DOHH2 (cell line): ENCODE measurements at regions not wholly inside any gene's neighbourhood (a gene's known extent, or its start where the extent isn't known, plus 50 kb on each side); places are given as distances from the start of the nearest gene placed in this dataset.

Experiments used
- H3F3A ChIP-seq: fragments of 200-600 bp; sonication (generic), shearing (Covaris generic); 2 replicates; pipeline ENCODE4 v1.6.0; 2016; ENCODE audit warnings: antibody characterized with exemption, mild to moderate bottlenecking; ENCODE audit not compliant: control insufficient read depth, insufficient read depth
- H3K27ac ChIP-seq: fragments of 200-600 bp; sonication (generic); 2 replicates; pipeline ENCODE4 v1.5.1; 2014; ENCODE audit warnings: low read depth, mild to moderate bottlenecking, low read length, moderate library complexity
- H3K27me3 ChIP-seq: fragments of 200-600 bp; sonication (generic); 2 replicates; pipeline ENCODE4 v1.6.1; 2014; ENCODE audit warnings: mild to moderate bottlenecking, low read length, mixed read lengths; ENCODE audit not compliant: control insufficient read depth
- H3K36me3 ChIP-seq: fragments of 200-600 bp; sonication (generic); 2 replicates; pipeline ENCODE4 v1.6.1; 2014; ENCODE audit warnings: mild to moderate bottlenecking, low read length, moderate library complexity, mixed read lengths; ENCODE audit not compliant: control insufficient read depth
- H3K4me1 ChIP-seq: fragments of 200-600 bp; sonication (generic); 2 replicates; pipeline ENCODE4 v1.6.1; 2014; ENCODE audit warnings: mild to moderate bottlenecking, low read length, mixed read lengths; ENCODE audit not compliant: control insufficient read depth
- H3K4me2 ChIP-seq: fragments of 200-600 bp; sonication (generic); 2 replicates; pipeline ENCODE4 v1.6.0; 2014; ENCODE audit warnings: mild to moderate bottlenecking, low read length, moderate library complexity
- H3K4me3 ChIP-seq: fragments of 200-600 bp; sonication (generic); 2 replicates; pipeline ENCODE4 v1.5.1; 2014; ENCODE audit warnings: mild to moderate bottlenecking, low read length, mixed read lengths
- H3K79me2 ChIP-seq: fragments of 200-600 bp; sonication (generic); 2 replicates; pipeline ENCODE4 v1.6.1; 2014; ENCODE audit warnings: mild to moderate bottlenecking, low read length, mixed read lengths; ENCODE audit not compliant: control insufficient read depth
- H3K9me2 ChIP-seq: fragments of 200-600 bp; sonication (generic); replicated peaks from 2 replicates; pipeline ENCODE4 v1.6.1; 2014; ENCODE audit warnings: mild to moderate bottlenecking, low read length, mixed read lengths; ENCODE audit not compliant: control insufficient read depth
- H3K9me3 ChIP-seq: fragments of 200-600 bp; sonication (generic); 2 replicates; pipeline ENCODE4 v1.6.1; 2014; ENCODE audit warnings: antibody characterized with exemption, low read length, mixed read lengths; ENCODE audit not compliant: control insufficient read depth, insufficient read depth
- H4K20me1 ChIP-seq: fragments of 200-600 bp; sonication (generic); 2 replicates; pipeline ENCODE4 v1.6.0; 2014; ENCODE audit warnings: low read depth, mild to moderate bottlenecking, antibody characterized with exemption, low read length, moderate library complexity; ENCODE audit not compliant: control insufficient read depth, insufficient read depth
- EZH2phosphoT487 ChIP-seq: fragments of 200-600 bp; sonication (generic); IDR thresholded peaks from 2 replicates; pipeline ENCODE4 v1.6.1; 2017; ENCODE audit warnings: borderline replicate concordance, mild to moderate bottlenecking, antibody characterized with exemption, low read length, moderate library complexity, mixed read lengths
- TF ChIP-seq, protein P1 (sequence below): fragments of 200-600 bp; sonication (generic); IDR thresholded peaks from one replicate; pipeline ENCODE4 v1.5.1; 2014; ENCODE audit warnings: antibody characterized with exemption, mild to moderate bottlenecking, low read depth, low read length; ENCODE audit not compliant: poor library complexity, severe bottlenecking

DNA sequence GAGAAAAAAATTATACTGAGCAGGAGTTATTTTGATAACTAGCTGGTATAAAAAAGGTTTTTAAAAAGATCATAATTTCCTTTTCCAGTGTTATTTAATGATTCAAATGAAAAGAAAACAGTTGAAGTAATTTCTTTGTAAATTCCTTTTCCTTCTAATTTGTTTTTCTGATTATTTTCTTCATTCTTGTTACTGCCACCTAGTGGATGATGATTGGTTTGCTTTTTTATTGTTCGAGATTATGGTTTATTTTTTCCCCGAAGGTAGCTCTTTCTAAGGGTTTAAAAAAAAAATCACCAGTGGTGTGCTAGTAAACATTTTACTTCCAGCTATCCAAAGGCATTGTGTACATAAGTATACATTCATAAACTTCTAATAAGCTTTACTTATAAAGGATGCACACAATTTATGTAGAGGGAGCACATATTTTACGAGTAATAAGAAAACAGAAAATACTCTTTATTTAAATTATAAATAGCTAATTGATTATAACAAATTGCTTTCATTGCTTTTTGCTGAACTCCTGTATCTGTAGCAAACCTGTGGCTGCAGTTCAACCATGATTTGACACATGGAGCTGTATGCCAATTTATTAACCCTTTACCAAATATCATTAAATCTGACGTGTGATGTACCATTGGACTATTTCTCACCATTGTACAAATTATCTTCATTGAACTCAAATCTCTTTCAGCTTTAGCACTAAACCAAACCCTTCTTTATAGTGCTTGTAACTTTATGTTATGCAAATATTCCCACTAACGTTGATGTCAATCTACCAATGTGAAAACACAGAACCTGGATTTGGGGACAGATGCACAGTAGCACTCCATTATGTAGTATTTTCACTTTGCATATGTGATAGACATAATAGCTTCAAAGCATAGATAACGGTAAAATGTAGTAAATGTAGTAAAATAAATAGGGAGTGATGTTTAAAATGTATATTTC is 97.8 kb upstream of the ANK2 start:
- Histone ChIP-seq H3K9me3 (no peaks in the 10 kb centered on the region), H3K4me2 (no peak overlapping the region), H3K27me3 (0 out of 2 replicates have a peak, but pooled peaks cover 2% of the 10 kb centered on the region), H3F3A (no peaks in the 10 kb centered on the region), H3K79me2 (no peaks in the 10 kb centered on the region), H3K27ac (no peak overlapping the region), H3K4me3 (no peak overlapping the region), H3K9me2 (no peaks in the 10 kb centered on the region), H3K4me1 (no peaks in the 10 kb centered on the region), H4K20me1 (no peaks in the 10 kb centered on the region), H3K36me3 (no peaks in the 10 kb centered on the region)
- no peak for TF ChIP-seq EZH2phosphoT487
- TF ChIP-seq, protein P1, sequence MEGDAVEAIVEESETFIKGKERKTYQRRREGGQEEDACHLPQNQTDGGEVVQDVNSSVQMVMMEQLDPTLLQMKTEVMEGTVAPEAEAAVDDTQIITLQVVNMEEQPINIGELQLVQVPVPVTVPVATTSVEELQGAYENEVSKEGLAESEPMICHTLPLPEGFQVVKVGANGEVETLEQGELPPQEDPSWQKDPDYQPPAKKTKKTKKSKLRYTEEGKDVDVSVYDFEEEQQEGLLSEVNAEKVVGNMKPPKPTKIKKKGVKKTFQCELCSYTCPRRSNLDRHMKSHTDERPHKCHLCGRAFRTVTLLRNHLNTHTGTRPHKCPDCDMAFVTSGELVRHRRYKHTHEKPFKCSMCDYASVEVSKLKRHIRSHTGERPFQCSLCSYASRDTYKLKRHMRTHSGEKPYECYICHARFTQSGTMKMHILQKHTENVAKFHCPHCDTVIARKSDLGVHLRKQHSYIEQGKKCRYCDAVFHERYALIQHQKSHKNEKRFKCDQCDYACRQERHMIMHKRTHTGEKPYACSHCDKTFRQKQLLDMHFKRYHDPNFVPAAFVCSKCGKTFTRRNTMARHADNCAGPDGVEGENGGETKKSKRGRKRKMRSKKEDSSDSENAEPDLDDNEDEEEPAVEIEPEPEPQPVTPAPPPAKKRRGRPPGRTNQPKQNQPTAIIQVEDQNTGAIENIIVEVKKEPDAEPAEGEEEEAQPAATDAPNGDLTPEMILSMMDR = peak; percentile 66

DNA sequence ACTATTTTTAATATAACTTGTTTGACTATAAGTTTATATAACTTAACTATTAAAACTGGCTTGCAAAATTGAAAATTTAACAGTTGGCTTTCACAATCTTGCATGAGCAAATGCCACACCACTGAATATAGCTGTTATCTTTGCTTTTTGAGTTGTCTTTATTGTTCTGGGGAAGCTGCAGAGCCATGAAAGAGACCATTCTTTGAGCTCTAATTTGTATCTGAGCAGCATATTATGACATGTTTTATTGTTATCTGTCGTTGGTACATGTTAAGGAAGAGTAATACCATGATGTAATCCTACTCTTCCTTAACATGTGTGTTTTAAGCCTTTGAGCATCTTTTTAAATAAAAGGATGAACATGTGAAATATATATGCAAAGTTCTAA is 97.1 kb upstream of the ANK2 start:
- Histone ChIP-seq H3K9me2 (no peaks in the 10 kb centered on the region), H3K4me1 (no peaks in the 10 kb centered on the region), H3K27ac (no peak overlapping the region), H3K9me3 (no peaks in the 10 kb centered on the region), H3F3A (no peaks in the 10 kb centered on the region), H3K27me3 (0 out of 2 replicates have a peak, but pooled peaks cover 2% of the 10 kb centered on the region), H3K79me2 (no peaks in the 10 kb centered on the region), H3K4me2 (no peak overlapping the region), H3K36me3 (no peaks in the 10 kb centered on the region), H4K20me1 (no peaks in the 10 kb centered on the region), H3K4me3 (no peak overlapping the region)
- TF ChIP-seq EZH2phosphoT487 = no peak
- TF ChIP-seq, protein P1 = no peak

DNA sequence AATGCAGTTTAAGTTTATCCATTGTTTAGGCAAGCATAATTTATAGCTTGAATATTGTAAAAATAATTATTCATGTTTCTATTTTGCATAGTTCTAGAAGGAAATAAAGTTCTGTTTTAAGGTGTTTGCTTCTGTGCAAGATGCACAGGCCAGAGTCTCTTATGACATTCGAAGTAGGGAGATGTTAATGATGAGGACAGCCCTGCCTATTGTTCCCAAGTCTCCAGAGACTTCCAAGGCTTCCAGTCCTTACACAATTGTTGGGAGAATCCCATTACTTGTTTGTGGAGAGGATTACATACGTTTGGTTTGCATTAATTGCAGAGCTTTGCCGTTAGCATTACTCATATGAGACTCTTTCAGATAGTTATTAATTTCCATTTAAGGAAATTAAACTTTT is 96.2 kb upstream of the ANK2 start:
- no peak overlapping the region for H3K27ac ChIP-seq
- H3K36me3 ChIP-seq = no peaks in the 10 kb centered on the region
- no peaks in the 10 kb centered on the region for H3K4me1 ChIP-seq
- no peaks in the 10 kb centered on the region for H3K79me2 ChIP-seq
- H3K27me3 ChIP-seq = 0 out of 2 replicates have a peak, but pooled peaks cover 2% of the 10 kb centered on the region
- no peak overlapping the region for H3K4me3 ChIP-seq
- H4K20me1 ChIP-seq = no peaks in the 10 kb centered on the region
- TF ChIP-seq, protein P1 = no peak
- TF ChIP-seq EZH2phosphoT487 = no peak
- no peak overlapping the region for H3K4me2 ChIP-seq
- no peaks in the 10 kb centered on the region for H3K9me2 ChIP-seq
- H3F3A ChIP-seq = no peaks in the 10 kb centered on the region
- no peaks in the 10 kb centered on the region for H3K9me3 ChIP-seq
